Breast epithelium (tissue), 4 donors: ENCODE measurements at regions not wholly inside any gene's neighbourhood (a gene's known extent, or its start where the extent isn't known, plus 50 kb on each side); places are given as distances from the start of the nearest gene placed in this dataset.

Source experiments
- DNase-seq, 2 donors: peaks; one replicate each; pipeline ENCODE4 v3.0.0-alpha.2; 2019; ENCODE audit warnings: low spot score in 2 of 2
- H3K27ac ChIP-seq, 2 donors: fragments of 200-600 bp; sonication (generic) in 1 of 2; one replicate each; pipeline ENCODE4 v1.5.1; 2016 to 2019; ENCODE audit warnings: mild to moderate bottlenecking in 1 of 2
- H3K27me3 ChIP-seq, 2 donors: fragments of 200-600 bp; sonication (generic) in 1 of 2; one replicate each; pipeline versions ENCODE4 v1.5.1 to v1.6.0; 2017 to 2019; ENCODE audit warnings: control low read depth in 1 of 2, mild to moderate bottlenecking in 1 of 2
- H3K36me3 ChIP-seq: fragments of 200-600 bp; one replicate; pipeline ENCODE4 v1.5.1; 2019
- H3K4me1 ChIP-seq, 2 donors: fragments of 200-600 bp; sonication (generic); one replicate each; pipeline ENCODE4 v1.5.1; 2016 to 2019; ENCODE audit warnings: control low read depth in 1 of 2
- H3K4me3 ChIP-seq, 3 donors: fragments of 200-600 bp; sonication (generic); 1 replicate in 2 of 3; 2 replicates in 1 of 3; pipeline ENCODE4 v1.5.1; 2016 to 2019; ENCODE audit warnings: mild to moderate bottlenecking in 3 of 3, moderate library complexity in 2 of 3
- H3K9me3 ChIP-seq, 2 donors: fragments of 200-600 bp; sonication (generic) in 1 of 2; one replicate each; pipeline ENCODE4 v1.5.1; 2016 to 2019; ENCODE audit warnings: control low read depth in 1 of 2
- POLR2A ChIP-seq: fragments of 450-650 bp; IDR thresholded peaks from one replicate; pipeline ENCODE4 v1.6.1; 2016; ENCODE audit warnings: antibody characterized with exemption, mild to moderate bottlenecking, moderate library complexity
- POLR2AphosphoS5 ChIP-seq, 3 donors: sonication (generic); formaldehyde crosslinking; IDR thresholded peaks; one replicate each; pipeline ENCODE4 v1.6.1; 2017; ENCODE audit warnings: antibody characterized with exemption in 3 of 3
- intact Hi-C: fragments of 100-400 bp; cut with DNase I; formaldehyde crosslinking; loops from one replicate; pipeline ENCODE4 v1.15.1; 2023; ENCODE audit warnings: low total_unique reads
- TF ChIP-seq, protein P1 (sequence below), 3 donors: fragments of 450-650 bp; IDR thresholded peaks; one replicate each; pipeline ENCODE4 v1.5.1; 2016 to 2017; ENCODE audit warnings: antibody characterized with exemption in 3 of 3, mild to moderate bottlenecking in 3 of 3, moderate library complexity in 3 of 3

DNA sequence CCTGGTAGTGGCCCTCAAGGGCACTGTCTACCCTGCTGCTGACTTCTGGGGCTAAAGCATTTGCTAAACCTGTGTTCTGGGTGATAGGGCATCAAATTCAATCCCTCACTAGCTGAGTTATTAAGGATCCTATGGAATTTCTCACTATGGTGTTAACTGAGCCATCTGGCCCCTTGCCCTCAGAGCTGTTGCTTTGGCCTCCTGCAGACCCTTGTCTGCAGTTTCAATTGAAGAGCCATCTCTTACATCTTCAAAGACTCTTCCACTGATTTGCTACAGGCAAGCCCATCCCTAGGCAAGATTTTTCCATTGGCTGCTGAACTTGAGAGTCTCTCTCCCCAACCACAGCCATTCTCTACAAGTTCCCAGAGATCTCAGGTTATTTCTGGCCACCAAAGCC, 418.2 kb downstream of the ZNF608 start:
- no peaks in the 10 kb centered on the region for H3K27me3 ChIP-seq
- TF ChIP-seq POLR2A: no peak
- TF ChIP-seq, protein P1, sequence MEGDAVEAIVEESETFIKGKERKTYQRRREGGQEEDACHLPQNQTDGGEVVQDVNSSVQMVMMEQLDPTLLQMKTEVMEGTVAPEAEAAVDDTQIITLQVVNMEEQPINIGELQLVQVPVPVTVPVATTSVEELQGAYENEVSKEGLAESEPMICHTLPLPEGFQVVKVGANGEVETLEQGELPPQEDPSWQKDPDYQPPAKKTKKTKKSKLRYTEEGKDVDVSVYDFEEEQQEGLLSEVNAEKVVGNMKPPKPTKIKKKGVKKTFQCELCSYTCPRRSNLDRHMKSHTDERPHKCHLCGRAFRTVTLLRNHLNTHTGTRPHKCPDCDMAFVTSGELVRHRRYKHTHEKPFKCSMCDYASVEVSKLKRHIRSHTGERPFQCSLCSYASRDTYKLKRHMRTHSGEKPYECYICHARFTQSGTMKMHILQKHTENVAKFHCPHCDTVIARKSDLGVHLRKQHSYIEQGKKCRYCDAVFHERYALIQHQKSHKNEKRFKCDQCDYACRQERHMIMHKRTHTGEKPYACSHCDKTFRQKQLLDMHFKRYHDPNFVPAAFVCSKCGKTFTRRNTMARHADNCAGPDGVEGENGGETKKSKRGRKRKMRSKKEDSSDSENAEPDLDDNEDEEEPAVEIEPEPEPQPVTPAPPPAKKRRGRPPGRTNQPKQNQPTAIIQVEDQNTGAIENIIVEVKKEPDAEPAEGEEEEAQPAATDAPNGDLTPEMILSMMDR (IDR thresholded peaks at IDR 0.05): no peak
- TF ChIP-seq POLR2AphosphoS5 (IDR thresholded peaks at IDR 0.05): no peak
- H3K9me3 ChIP-seq: peaks cover 0 to 10% of the 10 kb centered on the region in 2 donors
- no peaks in the 10 kb centered on the region for H3K36me3 ChIP-seq
- H3K27ac ChIP-seq: no peak overlapping the region
- no peak overlapping the region for H3K4me3 ChIP-seq
- DNase-seq: no peak
- intact Hi-C loops: no loop called here
- H3K4me1 ChIP-seq: no peaks in the 10 kb centered on the region

DNA sequence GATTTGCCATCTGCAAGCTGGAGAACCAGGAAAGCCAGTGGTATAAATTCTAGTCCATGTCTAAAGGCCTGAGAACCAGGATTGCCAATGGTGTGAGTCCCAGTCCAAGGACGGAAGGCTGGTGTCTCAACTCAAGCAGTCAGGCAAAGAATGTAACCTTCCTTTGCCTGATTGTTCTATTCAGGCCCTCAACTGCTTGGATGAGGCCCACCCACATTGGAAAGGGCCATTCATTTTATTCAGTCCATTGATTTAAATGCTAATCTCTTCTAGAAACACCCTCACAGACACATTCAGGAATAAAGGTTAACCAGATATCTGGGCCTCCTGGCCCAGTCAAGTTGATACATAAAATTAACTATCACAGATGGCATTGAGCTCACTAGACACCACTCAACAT, 427.8 kb downstream of the ZNF608 start:
- Histone ChIP-seq H3K4me3 (no peak overlapping the region), H3K27ac (no peak overlapping the region), H3K36me3 (no peaks in the 10 kb centered on the region), H3K27me3 (no peaks in the 10 kb centered on the region), H3K9me3 (no peaks in the 10 kb centered on the region), H3K4me1 (no peaks in the 10 kb centered on the region)
- no peak for DNase-seq
- intact Hi-C loops: no loop called here
- no peak for TF ChIP-seq POLR2AphosphoS5 (IDR thresholded peaks at IDR 0.05)
- no peak for TF ChIP-seq POLR2A
- TF ChIP-seq, protein P1 (IDR thresholded peaks at IDR 0.05): no peak

DNA sequence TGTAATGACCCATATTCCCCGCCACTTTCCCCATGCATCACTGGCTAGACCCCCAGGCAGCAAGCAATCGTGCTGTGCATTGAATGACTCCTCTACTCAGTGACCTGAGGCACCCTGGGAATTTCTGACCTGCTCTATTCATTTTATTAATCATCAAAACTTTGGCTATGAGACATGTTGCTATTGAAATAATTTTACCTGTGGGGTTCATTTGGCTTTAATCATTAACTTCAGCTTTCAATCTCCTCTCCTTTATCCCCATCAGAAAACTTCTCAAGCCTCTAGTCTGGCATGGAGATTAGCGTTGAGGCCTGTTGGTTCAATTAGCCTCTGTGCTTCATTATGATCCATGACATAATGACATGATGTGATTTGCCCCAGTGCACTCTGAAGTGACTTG, 429.0 kb downstream of the ZNF608 start:
- no peaks in the 10 kb centered on the region for H3K36me3 ChIP-seq
- H3K9me3 ChIP-seq: no peaks in the 10 kb centered on the region
- no peak overlapping the region for H3K4me3 ChIP-seq
- no peak for DNase-seq
- TF ChIP-seq POLR2A: no peak
- TF ChIP-seq, protein P1 (IDR thresholded peaks at IDR 0.05): no peak
- H3K27me3 ChIP-seq: no peaks in the 10 kb centered on the region
- intact Hi-C loops: no loop called here
- no peak overlapping the region for H3K27ac ChIP-seq
- no peaks in the 10 kb centered on the region for H3K4me1 ChIP-seq

- TF ChIP-seq POLR2AphosphoS5 (IDR thresholded peaks at IDR 0.05): no peak
- no peak for TF ChIP-seq POLR2A
- TF ChIP-seq, protein P1 (IDR thresholded peaks at IDR 0.05): no peak
- Histone ChIP-seq H3K4me3 (no peak overlapping the region), H3K27me3 (no peaks in the 10 kb centered on the region), H3K27ac (no peak overlapping the region), H3K4me1 (no peaks in the 10 kb centered on the region), H3K9me3 (no peaks in the 10 kb centered on the region), H3K36me3 (no peaks in the 10 kb centered on the region)
- no peak for DNase-seq
- intact Hi-C loops: no loop called here
Observed at GRCh38 chr5:124315741-124316415, 430.6 kb downstream of the ZNF608 start.

GRCh38 chr5:124310453-124310852, 436.0 kb downstream of the ZNF608 start:
- Histone ChIP-seq H3K9me3 (no peaks in the 10 kb centered on the region), H3K27ac (no peak overlapping the region), H3K27me3 (no peaks in the 10 kb centered on the region), H3K36me3 (no peaks in the 10 kb centered on the region), H3K4me1 (no peaks in the 10 kb centered on the region), H3K4me3 (no peak overlapping the region)
- intact Hi-C loops: no loop called here
- no peak for TF ChIP-seq POLR2A
- no peak for TF ChIP-seq POLR2AphosphoS5 (IDR thresholded peaks at IDR 0.05)
- TF ChIP-seq, protein P1 (IDR thresholded peaks at IDR 0.05): no peak
- DNase-seq: peak in 1 of 2 donors; percentile 20
